IMR-90 (cell line): ENCODE measurements at regions not wholly inside any gene's neighbourhood (a gene's known extent, or its start where the extent isn't known, plus 50 kb on each side); places are given as distances from the start of the nearest gene placed in this dataset.

Source experiments
- ATAC-seq: fragments of 200-7000 bp; cut with Tn5 transposase; 2 replicates; pipeline ENCODE4 v1.9.1; 2020; ENCODE audit warnings: low read depth, mild to moderate bottlenecking, moderate library complexity
- BruUV-seq: library from RNA; stranded (reverse); fragments of 400-500 nt; replicated peaks from 2 replicates; lab custom pipeline; 2021; lab: Mats Ljungman, UMichigan
- CTCF ChIA-PET: fragments of 300-600 bp; formaldehyde crosslinking; extraction: SDS; loops from one replicate; lab custom pipeline; 2021; ENCODE audit warnings: antibody characterized with exemption; lab: Yijun Ruan, JAX
- POLR2A ChIA-PET: fragments of 300-600 bp; sonication (Branson Sonifier 250); formaldehyde crosslinking; loops from one replicate; lab custom pipeline; 2022; ENCODE audit warnings: antibody characterized with exemption; ENCODE audit not compliant: unreplicated experiment; lab: Charles Lee
- DNase-seq: peaks from one replicate; pipeline ENCODE4 v3.0.0; 2013
- H2AFZ ChIP-seq: replicated peaks from 2 replicates; pipeline ENCODE3; 2013; ENCODE audit warnings: low read length, mild to moderate bottlenecking; ENCODE audit not compliant: poor library complexity
- H2AK5ac ChIP-seq: 2 replicates; pipeline ENCODE4 v1.6.1; 2013; ENCODE audit warnings: low read depth, low read length, inconsistent platforms
- H2AK9ac ChIP-seq: replicated peaks from 2 replicates; pipeline ENCODE3; 2013; ENCODE audit warnings: mild to moderate bottlenecking, low read depth, low read length, moderate library complexity; ENCODE audit not compliant: poor library complexity
- H2BK120ac ChIP-seq: 2 replicates; pipeline ENCODE4 v1.6.1; 2013; ENCODE audit warnings: low read depth, low read length, inconsistent platforms
- H2BK15ac ChIP-seq: 3 replicates; pipeline ENCODE4 v1.6.1; 2013; ENCODE audit warnings: low read depth, low read length, inconsistent platforms
- H2BK20ac ChIP-seq: 2 replicates; pipeline ENCODE4 v1.6.1; 2013; ENCODE audit warnings: low read depth, mild to moderate bottlenecking, inconsistent platforms, low read length, moderate library complexity
- H2BK5ac ChIP-seq: 2 replicates; pipeline ENCODE4 v1.6.1; 2013; ENCODE audit warnings: mild to moderate bottlenecking, low read depth, low read length, inconsistent platforms; ENCODE audit not compliant: poor library complexity, severe bottlenecking
- H3K14ac ChIP-seq: replicated peaks from 2 replicates; pipeline ENCODE4 v1.6.1; 2013; ENCODE audit warnings: low read depth, low read length, inconsistent platforms
- H3K18ac ChIP-seq: 2 replicates; pipeline ENCODE4 v1.6.1; 2013; ENCODE audit warnings: low read depth, low read length, control low read depth
- H3K23ac ChIP-seq: 2 replicates; pipeline ENCODE4 v1.6.1; 2013; ENCODE audit warnings: low read depth, low read length, inconsistent platforms
- H3K27ac ChIP-seq: 2 replicates; pipeline ENCODE4 v1.5.1; 2013; ENCODE audit warnings: mild to moderate bottlenecking, control low read depth, low read length; ENCODE audit not compliant: insufficient read depth
- H3K27me3 ChIP-seq: 2 replicates; pipeline ENCODE4 v1.6.1; 2013; ENCODE audit warnings: low read length; ENCODE audit not compliant: control insufficient read depth, insufficient read depth
- H3K36me3 ChIP-seq: 2 replicates; pipeline ENCODE4 v1.6.1; 2013; ENCODE audit warnings: low read length, mixed read lengths; ENCODE audit not compliant: control insufficient read depth, insufficient read depth
- H3K4ac ChIP-seq: 2 replicates; pipeline ENCODE4 v1.6.1; 2013; ENCODE audit warnings: low read depth, low read length, inconsistent platforms
- H3K4me1 ChIP-seq: 2 replicates; pipeline ENCODE4 v1.6.1; 2013; ENCODE audit warnings: low read length, mixed read lengths; ENCODE audit not compliant: control insufficient read depth, insufficient read depth
- H3K4me2 ChIP-seq: 2 replicates; pipeline ENCODE4 v1.6.1; 2013; ENCODE audit warnings: low read depth, mild to moderate bottlenecking, control low read depth, low read length, moderate library complexity
- H3K4me3 ChIP-seq: 2 replicates; pipeline ENCODE4 v1.5.1; 2013; ENCODE audit warnings: low read depth, mild to moderate bottlenecking, control low read depth, low read length, moderate library complexity; ENCODE audit not compliant: insufficient read depth
- H3K56ac ChIP-seq: 2 replicates; pipeline ENCODE4 v1.6.1; 2013; ENCODE audit warnings: low read length, inconsistent platforms; ENCODE audit not compliant: insufficient read depth; ENCODE audit errors: extremely low read depth
- H3K79me1 ChIP-seq, 2 experiments: 2 replicates each; pipeline ENCODE4 v1.6.1; 2013; ENCODE audit warnings: low read length in 2 of 2, inconsistent platforms in 1 of 2, low read depth in 1 of 2
- H3K9ac ChIP-seq: 2 replicates; pipeline ENCODE4 v1.6.1; 2013; ENCODE audit warnings: low read depth, low read length, control low read depth
- H3K9me1 ChIP-seq: 2 replicates; pipeline ENCODE4 v1.6.1; 2013; ENCODE audit warnings: low read length, inconsistent platforms; ENCODE audit not compliant: insufficient read depth
- H3K9me3 ChIP-seq: 2 replicates; pipeline ENCODE4 v1.6.1; 2013; ENCODE audit warnings: low read length; ENCODE audit not compliant: control insufficient read depth, insufficient read depth
- H4K20me1 ChIP-seq: 2 replicates; pipeline ENCODE4 v1.6.1; 2013; ENCODE audit warnings: low read length, inconsistent platforms; ENCODE audit not compliant: insufficient read depth
- H4K5ac ChIP-seq: 2 replicates; pipeline ENCODE4 v1.6.1; 2013; ENCODE audit warnings: mild to moderate bottlenecking, low read depth, low read length, control low read depth
- H4K8ac ChIP-seq, 2 experiments: 2 replicates each; pipeline ENCODE4 v1.6.1; 2013; ENCODE audit warnings: low read depth in 2 of 2, low read length in 2 of 2, control low read depth in 1 of 2, inconsistent platforms in 1 of 2
- H4K91ac ChIP-seq: 2 replicates; pipeline ENCODE4 v1.6.1; 2013; ENCODE audit warnings: low read depth, low read length, inconsistent platforms; ENCODE audit not compliant: insufficient read depth
- CTCF ChIP-seq: conservative IDR thresholded peaks from 2 replicates; pipeline ENCODE4 v1.5.1; 2012; ENCODE audit warnings: mild to moderate bottlenecking, low read depth, low read length, improper control_type of control experiment
- ELK1 ChIP-seq: fragments of 150-350 bp; IDR thresholded peaks from 2 replicates; pipeline ENCODE4 v1.6.1; 2016; ENCODE audit warnings: low read depth, mild to moderate bottlenecking, low read length, moderate library complexity, borderline replicate concordance
- MXI1 ChIP-seq: IDR thresholded peaks from 2 replicates; pipeline ENCODE4 v1.6.1; 2012; ENCODE audit warnings: low read depth, mild to moderate bottlenecking, low read length, moderate library complexity, borderline replicate concordance
- NFE2L2 ChIP-seq: fragments of 150-350 bp; IDR thresholded peaks from 2 replicates; pipeline ENCODE4 v1.6.1; 2016; ENCODE audit warnings: low read depth, mild to moderate bottlenecking, low read length
- RAD21 ChIP-seq: IDR thresholded peaks from 2 replicates; pipeline ENCODE4 v1.6.1; 2012; ENCODE audit warnings: low read length, improper control_type of control experiment
- RFX5 ChIP-seq: IDR thresholded peaks from 2 replicates; pipeline ENCODE4 v1.8.0; 2012; ENCODE audit warnings: low read depth, mild to moderate bottlenecking, low read length, moderate library complexity
- WGBS, 2 experiments: methylation state at CpG; one replicate each; pipeline versions ENCODE4 v1.1.5 to v1.1.7; 2013; ENCODE audit warnings: missing lambda C conversion rate in 2 of 2; ENCODE audit not compliant: insufficient read length in 1 of 2; ENCODE audit errors: extremely low coverage in 2 of 2; 5-methylcytosine and 5-hydroxymethylcytosine counted together
- dilution Hi-C: fragments of 300-500 bp; cut with HindIII; formaldehyde crosslinking; loops from one replicate; pipeline ENCODE4 v1.14.3; 2018; ENCODE audit warnings: low sequenced_read_pairs; ENCODE audit not compliant: unreplicated experiment
- in situ Hi-C: fragments of 300-500 bp; cut with MboI; formaldehyde crosslinking; loops from 3 replicates; pipeline ENCODE4 v1.14.3; 2019; ENCODE audit warnings: low sequenced_read_pairs, inconsistent platforms, mixed read lengths
- intact Hi-C: fragments of 100-400 bp; cut with micrococcal nuclease; formaldehyde crosslinking; loops from 2 replicates; pipeline ENCODE4 v1.10.0; 2022

GRCh38 chr18:78924786-78925540 lies 54.7 kb upstream of the SALL3 start:
- in situ Hi-C loops (no loop called here), intact Hi-C loops (no loop called here), dilution Hi-C loops (no loop called here)
- H3K4me1 ChIP-seq, result no peaks in the 10 kb centered on the region
- H4K91ac ChIP-seq, result no peak overlapping the region
- no peak overlapping the region for H2BK20ac ChIP-seq
- H3K79me1 ChIP-seq, result no peaks in the 10 kb centered on the region
- ChIA-PET CTCF (no interaction called here), POLR2A (no interaction called here)
- no peak overlapping the region for H3K4me3 ChIP-seq
- no peaks in the 10 kb centered on the region for H3K9me1 ChIP-seq
- no peak overlapping the region for H3K56ac ChIP-seq
- H2AK9ac ChIP-seq, result no peak overlapping the region
- no peak overlapping the region for H3K4ac ChIP-seq
- H2BK5ac ChIP-seq, result no peak overlapping the region
- H3K18ac ChIP-seq, result no peak overlapping the region
- no peak overlapping the region for H2BK120ac ChIP-seq
- H3K14ac ChIP-seq, result no peak overlapping the region
- no peak overlapping the region for H2AFZ ChIP-seq
- no peak overlapping the region for H2BK15ac ChIP-seq
- H3K27me3 ChIP-seq, result no peaks in the 10 kb centered on the region
- DNase-seq, result no peak
- H2AK5ac ChIP-seq, result no peak overlapping the region
- ATAC-seq, result no peak
- H4K5ac ChIP-seq, result no peak overlapping the region
- no TSS peak for BruUV-seq
- H4K8ac ChIP-seq, result no peak overlapping the region
- H3K4me2 ChIP-seq, result no peak overlapping the region
- no peaks in the 10 kb centered on the region for H3K36me3 ChIP-seq
- no peak overlapping the region for H3K9ac ChIP-seq
- H3K27ac ChIP-seq, result no peak overlapping the region
- peaks cover 63% of the 10 kb centered on the region for H3K9me3 ChIP-seq
- 77% methylated on average over 23 of the region's 43 CpGs; no CpG with 5 or more reads in 1 of the 2 experiments for WGBS, 2 experiments
- H3K23ac ChIP-seq, result no peak overlapping the region
- TF ChIP-seq ELK1 (no peak), RFX5 (no peak), MXI1 (no peak), RAD21 (no peak), NFE2L2 (no peak), CTCF (no peak)
- H4K20me1 ChIP-seq, result no peaks in the 10 kb centered on the region
